Hematopoietic multipotent progenitor cell treated with erythropoietin and hydrocortisone succinate and interleukin-3 and kit ligand, for 8 days (in vitro differentiated cells): ENCODE measurements at regions not wholly inside any gene's neighbourhood (a gene's known extent, or its start where the extent isn't known, plus 50 kb on each side); places are given as distances from the start of the nearest gene placed in this dataset.
"Not testable (repeated sequence)": the region's sequence is repeated elsewhere in the genome, so short reads cannot be mapped to it uniquely, and the experiment has no call there.

ENCODE experiments used
- DNase-seq: peaks from one replicate; pipeline ENCODE4 v3.0.0-alpha.2; 2015

GRCh38 chr1:60705026-60705425, 377.3 kb upstream of the NFIA start:
- DNase-seq = no peak

- DNase-seq = no peak
Observed at GRCh38 chr1:60703155-60703554, 379.2 kb upstream of the NFIA start.

GRCh38 chr1:60699325-60699724, 383.0 kb upstream of the NFIA start:
- no peak for DNase-seq

- no peak for DNase-seq
Observed at GRCh38 chr1:60697204-60697994, 385.0 kb upstream of the NFIA start.

GRCh38 chr1:60696512-60696911, 385.8 kb upstream of the NFIA start:
- DNase-seq = no peak

- DNase-seq = no peak
Observed at GRCh38 chr1:60695716-60696171, 386.6 kb upstream of the NFIA start.

- DNase-seq = no peak
Observed at GRCh38 chr1:60694980-60695379, 387.4 kb upstream of the NFIA start.

- DNase-seq = no peak
Observed at GRCh38 chr1:60692031-60692430, 390.3 kb upstream of the NFIA start.

- DNase-seq = not testable (repeated sequence)
Observed at GRCh38 chr1:60688221-60688620, 394.1 kb upstream of the NFIA start.

GRCh38 chr1:60681095-60681860, 401.1 kb upstream of the NFIA start:
- no peak for DNase-seq

- no peak for DNase-seq
Observed at GRCh38 chr1:60679524-60680375, 402.6 kb upstream of the NFIA start.

- DNase-seq = no peak
Observed at GRCh38 chr1:60678802-60679201, 403.6 kb upstream of the NFIA start.

GRCh38 chr1:60678391-60678790, 404.0 kb upstream of the NFIA start:
- DNase-seq = no peak

GRCh38 chr1:60672449-60672848, 409.9 kb upstream of the NFIA start:
- DNase-seq = no peak

GRCh38 chr1:60670302-60670701, 412.1 kb upstream of the NFIA start:
- DNase-seq = no peak

GRCh38 chr1:60668585-60668984, 413.8 kb upstream of the NFIA start:
- no peak for DNase-seq

- DNase-seq = no peak
Observed at GRCh38 chr1:60665311-60665710, 417.1 kb upstream of the NFIA start.

GRCh38 chr1:60664086-60664625, 418.2 kb upstream of the NFIA start:
- no peak for DNase-seq

- no peak for DNase-seq
Observed at GRCh38 chr1:60662486-60663044, 419.8 kb upstream of the NFIA start.

GRCh38 chr1:60657926-60658325, 424.4 kb upstream of the NFIA start:
- DNase-seq = no peak

- no peak for DNase-seq
Observed at GRCh38 chr1:60655679-60656355, 426.5 kb upstream of the NFIA start.

GRCh38 chr1:60640033-60640551, 442.3 kb upstream of the NFIA start:
- DNase-seq = not testable (repeated sequence)
